Ovary (tissue), 3 donors: ENCODE measurements at regions not wholly inside any gene's neighbourhood (a gene's known extent, or its start where the extent isn't known, plus 50 kb on each side); places are given as distances from the start of the nearest gene placed in this dataset.

Experiments
- CTCF ChIP-seq, 3 donors: fragments of 450-650 bp in 2 of 3; fragments of 200-600 bp in 1 of 3; IDR thresholded peaks; one replicate each; pipeline versions ENCODE4 v1.5.1 to v1.8.0; 2016 to 2022; ENCODE audit warnings: antibody characterized with exemption in 3 of 3, mild to moderate bottlenecking in 1 of 3
- POLR2A ChIP-seq: fragments of 450-650 bp; IDR thresholded peaks from one replicate; pipeline ENCODE4 v1.6.1; 2017; ENCODE audit warnings: antibody characterized with exemption, mild to moderate bottlenecking, moderate library complexity
- donor health status: DM: no; HTN: no; CAD: no.

GRCh38 chr2:172169611-172170010, 66.9 kb upstream of the DLX2 start:
- no peak for TF ChIP-seq CTCF (IDR thresholded peaks at IDR 0.05)
- no peak for TF ChIP-seq POLR2A
